ENCODE measurements at regions not wholly inside any gene's neighbourhood (a gene's known extent, or its start where the extent isn't known, plus 50 kb on each side); places are given as distances from the start of the nearest gene placed in this dataset.

GRCh38 chr15:70469182-70469581, 294.2 kb downstream of the UACA start:
- TF ChIP-seq POLR2A (IDR thresholded peaks at IDR 0.05; ENCODE audit: extremely low read depth, insufficient read length) (no peak), MAX (IDR thresholded peaks at IDR 0.05; ENCODE audit: low read depth, low read length) (no peak), MYC (IDR thresholded peaks at IDR 0.05; ENCODE audit: low read depth, low read length) (no peak), CTCF (IDR thresholded peaks at IDR 0.05; ENCODE audit: low read depth, low read length) (no peak)
- H3K4me3 ChIP-seq (ENCODE audit: low read depth, low read length) = no peak overlapping the region
- no peak for DNase-seq (ENCODE audit: low read depth)

- TF ChIP-seq CTCF (IDR thresholded peaks at IDR 0.05; ENCODE audit: low read depth, low read length) (peak; percentile 80), POLR2A (IDR thresholded peaks at IDR 0.05; ENCODE audit: extremely low read depth, insufficient read length) (no peak)
- no peak overlapping the region for H3K4me3 ChIP-seq (ENCODE audit: low read depth, low read length)
- DNase-seq (ENCODE audit: low read depth) = peak; percentile 67
Observed at GRCh38 chr15:70466895-70467529, 296.3 kb downstream of the UACA start.

GRCh38 chr15:70466305-70466704, 297.1 kb downstream of the UACA start:
- DNase-seq (ENCODE audit: low read depth) = no peak
- H3K4me3 ChIP-seq (ENCODE audit: low read depth, low read length) = no peak overlapping the region
- TF ChIP-seq MAX (IDR thresholded peaks at IDR 0.05; ENCODE audit: low read depth, low read length) (no peak), CTCF (IDR thresholded peaks at IDR 0.05; ENCODE audit: low read depth, low read length) (no peak), MYC (IDR thresholded peaks at IDR 0.05; ENCODE audit: low read depth, low read length) (no peak), POLR2A (IDR thresholded peaks at IDR 0.05; ENCODE audit: extremely low read depth, insufficient read length) (no peak)

- no peak overlapping the region for H3K4me3 ChIP-seq (ENCODE audit: low read depth, low read length)
- DNase-seq (ENCODE audit: low read depth) = no peak
- TF ChIP-seq MAX (IDR thresholded peaks at IDR 0.05; ENCODE audit: low read depth, low read length) (no peak), MYC (IDR thresholded peaks at IDR 0.05; ENCODE audit: low read depth, low read length) (no peak), CTCF (IDR thresholded peaks at IDR 0.05; ENCODE audit: low read depth, low read length) (no peak), POLR2A (IDR thresholded peaks at IDR 0.05; ENCODE audit: extremely low read depth, insufficient read length) (no peak)
Observed at GRCh38 chr15:70465812-70466211, 297.5 kb downstream of the UACA start.

- TF ChIP-seq POLR2A (IDR thresholded peaks at IDR 0.05; ENCODE audit: extremely low read depth, insufficient read length) (no peak), CTCF (IDR thresholded peaks at IDR 0.05; ENCODE audit: low read depth, low read length) (no peak), MAX (IDR thresholded peaks at IDR 0.05; ENCODE audit: low read depth, low read length) (no peak), MYC (IDR thresholded peaks at IDR 0.05; ENCODE audit: low read depth, low read length) (no peak)
- DNase-seq (ENCODE audit: low read depth) = peak; percentile 77
Observed at GRCh38 chr15:70463453-70463834, 299.9 kb downstream of the UACA start.

GRCh38 chr15:70461992-70462391, 301.4 kb downstream of the UACA start:
- no peak overlapping the region for H3K4me3 ChIP-seq (ENCODE audit: low read depth, low read length)
- DNase-seq (ENCODE audit: low read depth) = no peak
- TF ChIP-seq POLR2A (IDR thresholded peaks at IDR 0.05; ENCODE audit: extremely low read depth, insufficient read length) (no peak), CTCF (IDR thresholded peaks at IDR 0.05; ENCODE audit: low read depth, low read length) (no peak), MAX (IDR thresholded peaks at IDR 0.05; ENCODE audit: low read depth, low read length) (no peak), MYC (IDR thresholded peaks at IDR 0.05; ENCODE audit: low read depth, low read length) (no peak)

More at GRCh38 chr15:70463453-70463834, 299.9 kb downstream of the UACA start:
- no peak overlapping the region for H3K4me3 ChIP-seq (ENCODE audit: low read depth, low read length)
